GM10266 (cell line): ENCODE measurements at regions not wholly inside any gene's neighbourhood (a gene's known extent, or its start where the extent isn't known, plus 50 kb on each side); places are given as distances from the start of the nearest gene placed in this dataset.
A peak's percentile ranks its signal among the peaks of the same experiment; 100 is the strongest.

Experiments
- DNase-seq: peaks from one replicate; pipeline ENCODE4 v3.0.0; 2012; ENCODE audit errors: extremely low spot score
- TF ChIP-seq, protein P1 (sequence below): IDR thresholded peaks from 2 replicates; pipeline ENCODE4 v1.5.1; 2012; ENCODE audit warnings: mild to moderate bottlenecking, low read depth; ENCODE audit not compliant: control insufficient read depth, insufficient read depth; ENCODE audit errors: missing control alignments

DNA sequence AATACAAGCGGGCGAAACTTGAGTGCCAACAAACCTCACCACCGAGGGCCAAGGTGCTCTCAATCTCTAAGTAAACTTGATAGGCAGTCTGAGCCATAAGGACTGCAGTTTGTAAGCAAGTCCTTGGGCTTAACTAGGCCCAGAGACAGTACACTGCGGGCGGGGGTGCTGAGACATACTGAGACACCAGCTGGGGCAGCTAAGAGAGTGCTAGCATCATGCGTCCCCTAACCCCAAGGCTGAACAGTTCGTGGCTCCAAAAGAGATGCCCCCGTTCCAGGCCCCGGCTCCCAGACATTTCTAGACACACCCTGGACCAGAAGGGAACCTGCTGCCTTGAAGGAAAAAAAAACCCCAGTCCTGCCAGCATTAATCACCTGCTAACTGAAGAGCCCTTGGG, 126.8 kb upstream of the PRDX4 start:
- no peak for DNase-seq
- TF ChIP-seq, protein P1, sequence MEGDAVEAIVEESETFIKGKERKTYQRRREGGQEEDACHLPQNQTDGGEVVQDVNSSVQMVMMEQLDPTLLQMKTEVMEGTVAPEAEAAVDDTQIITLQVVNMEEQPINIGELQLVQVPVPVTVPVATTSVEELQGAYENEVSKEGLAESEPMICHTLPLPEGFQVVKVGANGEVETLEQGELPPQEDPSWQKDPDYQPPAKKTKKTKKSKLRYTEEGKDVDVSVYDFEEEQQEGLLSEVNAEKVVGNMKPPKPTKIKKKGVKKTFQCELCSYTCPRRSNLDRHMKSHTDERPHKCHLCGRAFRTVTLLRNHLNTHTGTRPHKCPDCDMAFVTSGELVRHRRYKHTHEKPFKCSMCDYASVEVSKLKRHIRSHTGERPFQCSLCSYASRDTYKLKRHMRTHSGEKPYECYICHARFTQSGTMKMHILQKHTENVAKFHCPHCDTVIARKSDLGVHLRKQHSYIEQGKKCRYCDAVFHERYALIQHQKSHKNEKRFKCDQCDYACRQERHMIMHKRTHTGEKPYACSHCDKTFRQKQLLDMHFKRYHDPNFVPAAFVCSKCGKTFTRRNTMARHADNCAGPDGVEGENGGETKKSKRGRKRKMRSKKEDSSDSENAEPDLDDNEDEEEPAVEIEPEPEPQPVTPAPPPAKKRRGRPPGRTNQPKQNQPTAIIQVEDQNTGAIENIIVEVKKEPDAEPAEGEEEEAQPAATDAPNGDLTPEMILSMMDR: no peak

DNA sequence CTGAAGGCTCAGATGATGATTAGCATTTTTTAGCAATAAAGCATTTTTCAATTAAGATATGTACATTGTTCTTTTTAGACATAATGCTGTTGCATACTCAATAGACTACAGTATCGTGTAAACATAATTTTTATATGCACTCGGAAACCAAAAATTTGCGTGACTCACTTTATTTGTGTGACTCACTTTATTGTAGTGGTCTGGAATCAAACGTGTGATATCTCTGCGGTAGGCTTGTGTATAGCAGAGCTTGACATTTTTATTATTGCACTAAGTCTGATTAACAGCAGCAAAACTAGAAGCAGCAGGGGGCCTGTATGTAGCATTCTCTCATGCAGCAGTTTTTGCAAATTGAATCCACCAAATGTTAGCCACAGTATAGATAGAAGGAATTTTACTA, 119.1 kb upstream of the PRDX4 start:
- DNase-seq: no peak
- TF ChIP-seq, protein P1: no peak

DNA sequence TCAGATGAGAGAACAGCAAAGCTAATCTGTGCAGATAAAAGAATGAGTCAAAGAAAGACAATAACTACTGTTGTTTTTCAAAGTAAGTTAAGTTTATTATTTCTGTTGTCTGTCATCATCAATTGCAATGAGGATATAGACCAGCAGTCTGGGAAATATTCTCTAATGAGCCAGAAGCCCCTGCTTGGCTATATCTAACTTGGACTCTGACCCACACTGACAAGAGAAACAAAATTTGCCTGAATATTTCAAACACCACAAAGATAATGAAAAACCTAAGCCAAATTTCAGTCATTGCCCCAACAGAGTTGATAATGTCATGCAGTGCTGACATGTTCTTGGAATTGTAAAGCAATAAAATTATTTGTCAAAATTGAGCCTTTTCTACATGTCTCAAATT, 115.0 kb upstream of the PRDX4 start:
- DNase-seq: no peak
- TF ChIP-seq, protein P1: no peak

DNA sequence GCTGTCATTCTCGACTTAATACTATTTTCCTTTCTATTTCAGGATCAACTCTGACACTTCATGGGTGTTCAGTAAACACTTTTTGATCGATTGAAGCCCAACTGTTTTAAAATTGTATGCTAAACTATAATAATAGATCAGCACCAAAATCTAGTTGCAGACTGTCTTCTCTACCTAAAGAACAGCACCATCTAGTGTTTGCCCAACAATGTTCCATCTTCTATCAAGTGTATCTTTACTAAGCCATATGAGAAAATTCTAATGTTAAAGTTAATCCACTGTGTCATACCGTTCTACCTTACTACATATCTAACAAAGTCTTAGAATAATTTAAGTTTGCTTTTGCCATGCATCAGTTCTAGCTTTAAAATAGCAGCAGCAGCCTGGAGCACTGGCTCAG, 113.0 kb upstream of the PRDX4 start:
- DNase-seq: peak; percentile 2
- TF ChIP-seq, protein P1: no peak

DNA sequence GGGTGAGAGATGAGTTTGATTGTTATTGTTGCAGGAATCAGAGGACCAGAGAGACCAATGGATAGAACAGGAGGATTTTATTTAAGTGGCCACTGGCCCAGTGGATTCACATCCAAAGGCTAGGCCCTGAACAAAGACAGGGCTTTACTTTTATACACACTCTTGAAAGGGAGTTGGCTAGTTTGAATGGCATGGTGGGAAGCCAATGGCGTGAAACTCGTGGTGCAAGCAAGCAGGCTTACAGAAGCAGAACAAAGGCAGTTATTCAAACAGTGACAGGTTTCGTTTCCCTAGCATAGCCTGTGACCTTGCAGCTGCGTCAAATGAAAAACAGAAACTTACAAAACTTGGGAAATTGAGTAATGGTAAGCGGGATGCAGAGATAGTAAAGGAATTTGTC, 110.2 kb upstream of the PRDX4 start:
- no peak for DNase-seq
- TF ChIP-seq, protein P1: no peak

DNA sequence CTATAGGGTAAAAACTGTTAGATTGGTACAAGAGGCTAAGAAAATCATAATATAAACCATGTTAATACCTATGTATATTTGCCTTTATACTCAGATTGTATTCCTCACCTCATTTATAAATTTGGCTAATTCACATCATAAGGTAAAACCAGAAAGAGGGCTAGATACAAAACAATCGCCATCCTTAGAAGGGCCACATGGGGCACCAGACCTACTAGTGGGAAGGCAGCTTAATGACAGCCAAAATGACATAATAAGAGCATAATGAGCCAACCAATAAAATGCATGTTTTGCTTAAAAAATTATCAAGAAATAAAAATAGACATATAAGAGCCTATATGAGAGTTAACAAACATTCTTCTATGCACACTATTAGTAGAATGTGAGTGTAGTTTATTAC, 107.3 kb upstream of the PRDX4 start:
- no peak for DNase-seq

DNA sequence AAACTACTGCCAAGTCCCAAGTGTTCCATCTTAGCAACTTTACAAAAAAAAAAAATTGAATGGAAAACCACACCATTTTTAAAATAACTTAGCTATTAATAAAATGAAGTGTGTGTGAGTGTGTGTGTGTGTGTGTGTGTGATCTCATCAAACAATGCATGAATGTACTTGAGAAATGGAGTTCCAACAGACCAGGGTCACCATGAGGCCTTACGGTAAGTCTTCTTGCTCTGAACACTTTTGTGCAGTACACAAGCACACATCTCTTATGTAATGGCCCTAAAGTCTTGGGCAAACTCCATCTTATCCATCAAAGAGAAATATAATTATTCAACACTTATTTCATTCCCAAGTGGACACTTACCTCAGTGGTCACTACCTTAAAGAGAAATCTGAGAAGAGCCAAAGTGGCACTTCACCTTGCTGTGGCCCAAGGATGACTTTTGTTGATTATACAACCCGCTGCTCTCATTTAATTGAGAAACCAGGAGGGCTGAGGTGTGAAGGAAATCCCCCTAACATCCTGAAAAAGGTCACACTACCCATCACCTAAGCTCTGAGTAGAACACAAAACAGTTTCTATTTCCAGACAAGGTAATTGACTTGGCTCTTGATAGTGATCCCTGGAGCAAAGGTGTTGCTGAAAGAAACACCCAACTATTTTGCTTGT, 96.5 kb upstream of the PRDX4 start:
- TF ChIP-seq, protein P1: no peak

More for the DNA sequence above, 107.3 kb upstream of the PRDX4 start:
- TF ChIP-seq, protein P1: no peak

More for the DNA sequence above, 96.5 kb upstream of the PRDX4 start:
- no peak for DNase-seq
